ENCODE measurements at regions not wholly inside any gene's neighbourhood (a gene's known extent, or its start where the extent isn't known, plus 50 kb on each side); places are given as distances from the start of the nearest gene placed in this dataset.

DNA sequence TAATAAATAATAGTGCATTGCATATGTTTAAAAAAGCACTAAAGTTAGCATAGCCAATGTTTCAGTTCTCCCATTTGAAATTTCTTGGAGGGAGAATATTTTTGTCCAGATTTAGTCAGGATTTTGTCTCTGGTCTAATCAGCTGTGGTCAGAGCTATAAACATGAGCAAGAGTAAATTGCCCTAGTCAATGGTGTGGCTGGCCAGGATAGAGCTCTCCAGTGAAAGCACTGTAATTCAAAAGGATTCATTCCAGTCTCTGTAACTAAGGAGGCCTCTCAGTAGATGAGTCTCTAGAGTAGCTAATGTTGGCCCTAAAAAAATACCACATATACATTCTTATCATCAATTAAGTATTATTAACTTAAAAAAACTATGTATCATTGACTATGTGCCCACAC lies 241.6 kb downstream of the CDCA7 start:
- H3K36me3 Mint-ChIP-seq, result no peaks in the 10 kb centered on the region
- no peak for DNase-seq

GRCh38 chr2:173598525-173598924 lies 243.9 kb downstream of the CDCA7 start:
- no peak overlapping the region for H3K27ac Mint-ChIP-seq
- DNase-seq, result no peak
- no peak overlapping the region for H3K4me3 Mint-ChIP-seq
- peaks cover 0 to 8% (median 6%) of the 10 kb centered on the region in 3 donors for H3K27me3 Mint-ChIP-seq (ENCODE audit: low read depth in 3 of 3)
- no peaks in the 10 kb centered on the region for H3K36me3 Mint-ChIP-seq
- H3K4me1 Mint-ChIP-seq, result no peaks in the 10 kb centered on the region
- peaks cover 0 to 14% (median 0%) of the 10 kb centered on the region in 6 donors for H3K9me3 Mint-ChIP-seq

More for the DNA sequence above, 241.6 kb downstream of the CDCA7 start:
- peaks cover 0 to 12% (median 6%) of the 10 kb centered on the region in 3 donors for H3K27me3 Mint-ChIP-seq (ENCODE audit: low read depth in 3 of 3)
- H3K9me3 Mint-ChIP-seq, result peaks cover 0 to 11% (median 0%) of the 10 kb centered on the region in 6 donors
- H3K4me1 Mint-ChIP-seq, result no peaks in the 10 kb centered on the region
- no peak overlapping the region for H3K4me3 Mint-ChIP-seq
- no peak overlapping the region for H3K27ac Mint-ChIP-seq

DNA sequence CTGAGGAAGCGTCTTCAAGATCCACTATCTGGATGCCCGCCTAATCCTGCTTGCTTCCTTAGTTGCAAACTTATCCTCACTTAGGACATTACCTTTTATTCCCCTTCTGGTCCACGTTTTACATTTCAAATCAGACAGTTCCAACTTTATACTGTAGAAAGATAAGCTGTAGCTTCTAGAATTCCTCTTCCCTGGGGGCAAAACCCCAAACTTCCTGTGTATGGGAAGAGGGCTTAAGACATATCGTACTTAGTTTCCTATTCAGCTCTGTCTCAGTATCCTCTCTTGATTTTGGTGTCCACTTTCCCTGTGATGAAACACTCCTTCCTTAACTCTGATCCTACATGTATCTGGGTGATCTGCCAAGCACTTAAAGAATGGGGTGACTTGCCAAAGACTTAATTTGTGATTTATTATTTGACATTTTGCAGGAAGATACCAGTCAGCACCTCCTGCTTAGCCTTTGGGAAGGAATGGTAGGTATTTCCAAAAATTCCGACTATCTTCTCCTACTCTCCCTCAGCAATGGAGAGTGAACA lies 245.2 kb downstream of the CDCA7 start:
- H3K27me3 Mint-ChIP-seq (ENCODE audit: low read depth in 3 of 3), result peaks cover 0 to 6% (median 2%) of the 10 kb centered on the region in 3 donors

GRCh38 chr2:173602153-173602795 lies 247.6 kb downstream of the CDCA7 start:
- DNase-seq, result no peak
- Mint-ChIP-seq H3K27ac (no peak overlapping the region), H3K4me3 (no peak overlapping the region), H3K9me3 (peaks cover 0 to 10% (median 0%) of the 10 kb centered on the region in 6 donors), H3K36me3 (no peaks in the 10 kb centered on the region), H3K4me1 (no peaks in the 10 kb centered on the region), H3K27me3 (ENCODE audit: low read depth in 3 of 3) (peaks cover 0 to 4% (median 3%) of the 10 kb centered on the region in 3 donors)

More for the DNA sequence above, 245.2 kb downstream of the CDCA7 start:
- no peak for DNase-seq
- Mint-ChIP-seq H3K27ac (no peak overlapping the region), H3K36me3 (no peaks in the 10 kb centered on the region), H3K9me3 (peaks cover 0 to 8% (median 0%) of the 10 kb centered on the region in 6 donors), H3K4me1 (no peaks in the 10 kb centered on the region), H3K4me3 (no peak overlapping the region)

GRCh38 chr2:173605994-173606393 lies 251.3 kb downstream of the CDCA7 start:
- no peak overlapping the region for H3K27ac Mint-ChIP-seq
- H3K4me3 Mint-ChIP-seq, result no peak overlapping the region
- DNase-seq, result no peak
- no peaks in the 10 kb centered on the region for H3K4me1 Mint-ChIP-seq
- peaks cover 3 to 9% (median 5%) of the 10 kb centered on the region in 3 donors for H3K27me3 Mint-ChIP-seq (ENCODE audit: low read depth in 3 of 3)
- no peaks in the 10 kb centered on the region for H3K36me3 Mint-ChIP-seq
- H3K9me3 Mint-ChIP-seq, result peaks cover 0 to 9% (median 0%) of the 10 kb centered on the region in 6 donors

GRCh38 chr2:173606619-173607248 lies 252.1 kb downstream of the CDCA7 start:
- H3K27me3 Mint-ChIP-seq (ENCODE audit: low read depth in 3 of 3), result peaks cover 1 to 11% (median 5%) of the 10 kb centered on the region in 3 donors
- no peak for DNase-seq
- H3K4me1 Mint-ChIP-seq, result no peaks in the 10 kb centered on the region
- peaks cover 0 to 8% (median 0%) of the 10 kb centered on the region in 6 donors for H3K9me3 Mint-ChIP-seq
- no peak overlapping the region for H3K4me3 Mint-ChIP-seq
- no peak overlapping the region for H3K27ac Mint-ChIP-seq
- H3K36me3 Mint-ChIP-seq, result no peaks in the 10 kb centered on the region

DNA sequence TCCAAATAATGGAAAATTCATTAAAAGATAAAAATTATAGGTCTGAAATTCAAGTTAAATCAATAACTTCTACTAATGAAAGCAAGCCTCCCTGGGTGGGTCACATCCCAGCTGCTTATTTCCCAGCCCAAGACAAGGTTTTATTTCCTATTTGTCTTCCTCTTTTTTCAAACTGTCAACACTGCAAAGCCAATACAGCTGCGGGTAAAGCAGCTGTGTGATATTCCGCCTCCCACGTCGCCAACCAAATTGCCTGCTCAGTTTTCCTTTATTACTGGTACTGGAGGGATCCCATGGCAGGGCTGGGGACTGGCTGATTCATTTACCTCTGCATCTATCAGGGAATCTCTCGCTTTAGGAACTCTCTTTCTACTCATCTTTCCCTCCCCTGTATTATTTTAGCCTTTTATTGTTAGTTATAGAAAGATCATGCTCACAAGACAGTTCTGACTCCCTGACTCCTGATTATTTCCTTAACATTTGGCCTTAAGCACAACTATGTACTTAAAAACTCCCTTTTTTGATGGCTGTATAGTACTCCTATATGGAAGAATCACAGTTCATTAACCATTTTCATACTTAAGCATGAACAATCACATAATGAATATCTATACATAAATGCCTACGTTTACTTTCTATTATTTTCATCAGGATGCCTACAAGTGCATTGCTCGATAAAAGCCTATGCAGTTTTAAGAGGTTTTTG lies 253.1 kb downstream of the CDCA7 start:
- no peak overlapping the region for H3K27ac Mint-ChIP-seq
- peaks cover 1 to 11% (median 8%) of the 10 kb centered on the region in 3 donors for H3K27me3 Mint-ChIP-seq (ENCODE audit: low read depth in 3 of 3)
- DNase-seq, result no peak
- no peaks in the 10 kb centered on the region for H3K36me3 Mint-ChIP-seq
- no peaks in the 10 kb centered on the region for H3K4me1 Mint-ChIP-seq
- H3K9me3 Mint-ChIP-seq, result peaks cover 0 to 3% (median 0%) of the 10 kb centered on the region in 6 donors
- no peak overlapping the region for H3K4me3 Mint-ChIP-seq

- Mint-ChIP-seq H3K27ac (no peak overlapping the region), H3K4me1 (no peaks in the 10 kb centered on the region), H3K9me3 (no peaks in the 10 kb centered on the region), H3K4me3 (no peak overlapping the region), H3K36me3 (no peaks in the 10 kb centered on the region), H3K27me3 (ENCODE audit: low read depth in 3 of 3) (peaks cover 0 to 9% (median 8%) of the 10 kb centered on the region in 3 donors)
- no peak for DNase-seq
Observed at GRCh38 chr2:173611121-173611520, 256.4 kb downstream of the CDCA7 start.

GRCh38 chr2:173612354-173612753 lies 257.7 kb downstream of the CDCA7 start:
- peaks cover 0 to 10% (median 9%) of the 10 kb centered on the region in 3 donors for H3K27me3 Mint-ChIP-seq (ENCODE audit: low read depth in 3 of 3)
- H3K9me3 Mint-ChIP-seq, result no peaks in the 10 kb centered on the region
- H3K36me3 Mint-ChIP-seq, result no peaks in the 10 kb centered on the region
- no peak overlapping the region for H3K4me3 Mint-ChIP-seq
- no peaks in the 10 kb centered on the region for H3K4me1 Mint-ChIP-seq
- DNase-seq, result no peak
- no peak overlapping the region for H3K27ac Mint-ChIP-seq

DNA sequence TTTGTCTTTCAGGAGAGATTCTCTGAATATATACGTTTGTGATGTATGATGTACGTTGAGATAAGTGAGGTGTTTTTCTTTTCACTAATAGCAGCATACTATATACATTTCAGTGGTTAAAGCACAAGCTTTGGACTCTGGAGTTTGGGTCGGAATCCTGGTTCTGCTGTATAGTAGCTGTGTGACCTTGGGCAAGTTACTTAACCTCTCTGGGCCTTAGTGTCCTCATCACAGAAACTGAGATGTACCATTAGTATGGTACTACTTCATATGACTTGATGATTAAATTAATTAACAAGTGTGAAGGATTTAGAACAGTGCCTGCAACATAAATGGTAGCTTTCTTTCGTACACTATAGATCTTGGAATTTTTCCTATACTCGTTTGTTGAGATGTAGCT lies 258.7 kb downstream of the CDCA7 start:
- peaks cover 0 to 12% (median 8%) of the 10 kb centered on the region in 3 donors for H3K27me3 Mint-ChIP-seq (ENCODE audit: low read depth in 3 of 3)
- H3K9me3 Mint-ChIP-seq, result no peaks in the 10 kb centered on the region
- H3K27ac Mint-ChIP-seq, result no peak overlapping the region
- H3K36me3 Mint-ChIP-seq, result no peaks in the 10 kb centered on the region
- no peak for DNase-seq
- no peak overlapping the region for H3K4me3 Mint-ChIP-seq
- H3K4me1 Mint-ChIP-seq, result no peaks in the 10 kb centered on the region

DNA sequence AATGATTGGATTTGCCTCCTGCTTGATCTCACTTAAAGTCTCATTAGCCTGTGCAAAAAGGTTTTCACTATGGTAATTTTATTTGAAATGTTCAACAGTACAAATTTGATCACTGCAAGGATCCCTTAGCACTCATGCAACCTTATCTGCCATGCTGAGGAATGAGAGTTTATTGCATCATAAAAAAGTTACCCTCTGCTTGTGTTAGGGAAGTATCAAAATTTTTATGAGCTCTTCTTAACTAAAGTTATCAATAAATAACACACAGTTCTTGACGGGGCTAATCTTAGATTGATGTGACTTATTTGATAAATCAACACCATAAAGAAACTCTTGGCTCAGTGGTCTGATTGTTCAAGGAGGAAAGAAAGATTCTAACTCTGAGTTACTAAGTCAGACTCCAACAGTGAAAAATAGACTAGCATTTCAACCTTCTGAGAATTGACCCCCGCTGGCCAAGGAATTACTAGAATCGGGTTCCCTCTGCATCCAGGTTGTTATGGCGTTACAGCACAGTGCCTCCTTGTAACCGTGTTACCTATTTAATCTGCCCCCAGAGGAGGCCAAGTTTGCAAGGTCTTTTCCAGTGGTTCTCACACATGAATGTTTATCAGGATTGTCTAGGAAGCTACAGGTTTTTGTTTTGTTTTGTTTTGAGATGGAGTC lies 259.7 kb downstream of the CDCA7 start:
- Mint-ChIP-seq H3K27me3 (ENCODE audit: low read depth in 3 of 3) (peaks cover 0 to 12% (median 7%) of the 10 kb centered on the region in 3 donors), H3K4me1 (no peaks in the 10 kb centered on the region), H3K27ac (no peak overlapping the region), H3K4me3 (no peak overlapping the region), H3K36me3 (no peaks in the 10 kb centered on the region), H3K9me3 (no peaks in the 10 kb centered on the region)
- DNase-seq, result no peak

DNA sequence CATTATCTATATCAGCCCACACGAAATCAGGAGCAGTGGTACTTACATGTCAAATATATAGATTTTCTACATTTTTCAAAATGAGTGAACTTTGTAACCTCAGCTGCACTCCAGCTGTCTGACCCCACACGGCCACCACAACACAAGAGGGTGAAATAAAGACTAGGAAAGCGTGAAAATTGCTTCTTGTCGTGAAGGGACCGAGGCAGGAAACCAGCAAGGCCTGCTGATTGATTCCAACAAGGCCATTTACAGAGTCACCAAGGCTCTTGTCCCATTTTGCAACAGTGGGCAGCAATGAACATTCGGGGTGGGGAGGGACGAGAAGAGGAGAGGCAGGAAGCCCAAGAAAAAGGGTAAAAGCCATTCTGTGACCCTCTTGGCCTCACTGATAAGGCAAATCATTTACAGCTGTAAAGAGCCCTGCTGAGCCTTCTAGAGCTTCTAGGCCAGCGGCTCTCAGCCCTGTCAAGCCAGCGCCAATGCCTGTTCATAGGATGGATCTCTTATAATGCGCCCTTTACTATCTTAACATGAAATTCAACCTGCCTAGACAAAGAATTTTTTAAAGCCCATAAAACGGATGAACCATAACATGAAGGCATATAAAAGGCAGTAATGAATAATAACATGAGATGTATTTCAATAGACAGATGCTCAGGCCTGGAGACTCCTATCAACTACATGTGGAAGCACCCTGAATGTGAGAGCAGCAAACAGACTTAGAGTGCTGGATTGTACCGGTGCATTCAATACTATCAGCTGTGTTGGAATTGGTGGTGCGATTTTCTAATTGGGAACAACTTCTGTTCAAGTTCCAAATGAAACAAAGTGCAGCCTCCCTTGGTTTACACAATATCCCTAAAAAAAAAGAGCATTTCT lies 269.0 kb downstream of the CDCA7 start:
- no peak for DNase-seq
- Mint-ChIP-seq H3K27ac (no peak overlapping the region), H3K4me3 (no peak overlapping the region), H3K4me1 (no peaks in the 10 kb centered on the region), H3K36me3 (no peaks in the 10 kb centered on the region), H3K9me3 (peaks cover 0 to 8% (median 0%) of the 10 kb centered on the region in 6 donors), H3K27me3 (ENCODE audit: low read depth in 3 of 3) (peaks cover 2 to 5% (median 4%) of the 10 kb centered on the region in 3 donors)

DNA sequence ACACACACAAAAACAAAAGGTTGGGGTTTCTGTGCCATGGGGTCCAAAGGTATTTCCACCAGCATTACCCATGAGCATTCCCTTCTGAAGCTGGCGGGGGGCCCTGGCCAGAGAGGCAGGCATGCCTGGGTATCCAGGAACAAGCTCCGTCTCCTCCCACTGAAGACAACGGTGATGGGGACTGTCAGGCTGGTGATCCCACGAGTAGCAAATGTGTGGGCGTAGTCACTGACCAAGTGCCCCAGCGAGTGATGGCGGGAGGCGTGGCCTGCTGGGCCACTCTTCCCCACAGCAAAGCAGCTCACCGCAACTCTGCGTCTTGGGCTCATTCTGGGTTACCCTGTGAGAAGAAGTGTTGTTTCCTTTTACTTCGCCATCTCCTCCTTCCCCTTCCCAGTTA lies 270.6 kb downstream of the CDCA7 start:
- Mint-ChIP-seq H3K4me3 (no peak overlapping the region), H3K9me3 (peaks cover 0 to 6% (median 0%) of the 10 kb centered on the region in 6 donors), H3K36me3 (no peaks in the 10 kb centered on the region), H3K27me3 (ENCODE audit: low read depth in 3 of 3) (peaks cover 2 to 5% (median 4%) of the 10 kb centered on the region in 3 donors), H3K27ac (no peak overlapping the region), H3K4me1 (no peaks in the 10 kb centered on the region)
- DNase-seq, result no peak

All from immature natural killer cell (primary cell).